Hematopoietic multipotent progenitor cell treated with erythropoietin and hydrocortisone succinate and interleukin-3 and kit ligand, for 15 days (in vitro differentiated cells): ENCODE measurements at regions not wholly inside any gene's neighbourhood (a gene's known extent, or its start where the extent isn't known, plus 50 kb on each side); places are given as distances from the start of the nearest gene placed in this dataset.

Experiments
- DNase-seq: peaks from one replicate; pipeline ENCODE4 v3.0.0-alpha.2; 2015; ENCODE audit warnings: low spot score

DNA sequence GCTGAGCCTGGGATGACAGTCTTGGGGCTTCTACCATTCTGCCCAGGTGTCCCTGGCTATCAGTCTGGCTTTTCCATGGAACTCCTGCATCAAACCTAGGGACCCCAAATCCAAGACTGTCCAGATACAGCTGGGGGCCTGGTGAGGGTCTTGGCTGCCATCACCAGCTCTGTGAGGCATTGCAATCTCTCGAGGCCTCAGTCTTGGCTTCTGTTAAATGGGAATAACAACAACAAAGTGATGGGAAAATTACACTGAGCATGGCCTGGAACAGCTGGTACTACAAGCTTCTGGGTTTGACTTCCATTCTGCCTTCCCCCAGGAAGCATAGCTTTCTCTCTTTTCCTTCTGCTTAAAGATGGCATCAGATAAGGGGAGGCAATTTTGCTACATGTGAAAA lies 50.0 kb upstream of the LCTL start:
- no peak for DNase-seq

DNA sequence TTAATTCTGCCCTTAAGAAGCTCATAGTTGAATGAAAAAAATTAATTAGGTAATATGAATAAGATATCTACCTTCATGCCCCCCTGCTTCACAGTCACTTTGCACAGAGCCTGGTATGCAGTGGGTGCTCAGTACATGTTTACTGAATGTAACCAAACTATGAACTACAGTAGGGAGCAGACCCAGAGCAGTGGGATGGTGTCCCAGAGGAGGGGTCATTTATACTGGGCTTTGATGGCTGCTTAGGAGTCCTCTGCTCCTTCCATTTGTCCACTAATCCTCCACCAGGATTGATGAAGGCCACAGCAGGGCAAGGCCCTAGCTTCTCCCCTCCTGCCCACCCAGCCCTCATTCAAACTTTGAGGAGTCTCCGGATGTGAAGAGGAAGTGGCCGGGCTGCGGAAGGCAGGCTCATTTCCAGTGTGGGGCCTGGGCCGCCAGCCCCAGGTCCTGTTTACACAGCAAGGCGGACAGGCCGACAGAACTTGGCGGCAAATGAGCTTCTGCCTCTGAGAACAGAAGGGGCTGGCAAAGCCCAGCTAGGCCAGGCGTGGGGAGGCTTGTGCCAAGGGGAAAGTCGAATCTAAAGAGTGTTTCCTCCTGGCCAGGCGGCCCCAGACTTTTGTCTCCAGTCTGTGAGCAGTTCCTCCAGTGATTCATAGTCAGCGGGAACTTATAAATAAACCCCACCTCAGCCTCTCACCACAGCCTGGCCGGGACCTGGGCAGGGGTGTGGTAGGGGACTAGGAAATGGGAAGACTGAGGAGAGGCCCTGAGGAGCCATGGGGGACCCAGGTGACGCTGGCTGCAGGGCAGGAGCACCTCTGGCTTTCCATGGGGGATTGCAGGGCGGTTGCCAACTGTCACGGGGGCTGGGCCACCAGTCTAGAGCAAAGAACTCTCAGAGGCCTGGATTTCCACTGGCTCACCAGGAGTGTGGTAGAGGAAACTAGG lies 51.6 kb upstream of the LCTL start:
- DNase-seq, result no peak

DNA sequence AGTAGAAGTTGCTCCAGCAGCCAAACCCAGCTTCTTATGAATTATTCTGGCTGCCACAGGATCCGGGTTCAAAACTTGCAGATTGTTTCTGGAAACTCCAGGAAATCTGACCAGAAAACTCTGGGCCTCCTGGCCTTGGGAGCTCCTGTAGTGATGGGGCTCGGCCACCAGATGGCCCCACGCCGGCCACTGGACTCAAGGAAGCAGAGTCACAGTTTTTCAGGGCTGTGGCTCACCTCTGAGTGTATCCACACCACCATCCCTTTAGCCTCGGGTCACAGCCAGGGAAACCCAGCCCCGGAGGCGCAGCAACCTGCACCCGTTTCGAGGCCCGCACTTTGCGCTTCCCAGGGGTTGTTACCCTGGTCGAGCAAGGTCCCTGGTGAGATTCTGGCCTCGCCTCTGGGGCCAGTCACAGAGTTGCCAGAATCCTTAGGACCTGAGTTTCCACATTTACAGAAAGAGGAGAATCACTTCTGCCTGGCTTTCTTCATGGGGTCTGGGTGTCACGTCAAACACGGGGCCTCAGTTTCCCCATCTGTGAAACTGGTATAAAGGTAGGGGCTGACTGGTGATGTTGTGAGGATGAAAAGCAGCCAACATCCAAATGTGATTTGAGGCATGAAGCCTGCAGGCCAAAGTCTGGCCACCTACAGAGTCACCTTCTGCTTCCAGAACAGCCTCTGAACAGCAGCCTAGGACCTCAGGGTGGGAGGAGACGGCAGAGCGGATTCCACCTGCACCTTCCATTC lies 53.5 kb upstream of the LCTL start:
- DNase-seq, result peak; percentile 78

DNA sequence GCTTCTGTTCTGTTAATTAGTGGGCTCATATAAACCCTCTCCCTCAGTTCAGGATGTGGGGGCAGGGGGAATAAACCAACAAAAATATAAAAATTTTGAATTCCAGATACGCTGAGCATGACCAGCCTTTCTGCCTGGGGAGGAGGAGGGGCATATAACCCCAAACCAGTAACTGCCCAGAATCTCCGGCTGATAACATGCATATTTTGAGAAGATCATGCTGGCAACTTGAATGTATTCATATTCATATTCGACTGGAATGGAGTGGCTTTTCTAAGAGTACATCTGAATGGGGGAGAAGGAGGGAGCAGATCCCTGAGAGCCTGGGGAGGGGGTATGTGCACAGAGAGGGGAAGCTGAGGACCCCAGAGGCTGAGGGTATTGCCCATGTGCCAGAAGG lies 54.5 kb upstream of the LCTL start:
- DNase-seq, result peak; percentile 59

DNA sequence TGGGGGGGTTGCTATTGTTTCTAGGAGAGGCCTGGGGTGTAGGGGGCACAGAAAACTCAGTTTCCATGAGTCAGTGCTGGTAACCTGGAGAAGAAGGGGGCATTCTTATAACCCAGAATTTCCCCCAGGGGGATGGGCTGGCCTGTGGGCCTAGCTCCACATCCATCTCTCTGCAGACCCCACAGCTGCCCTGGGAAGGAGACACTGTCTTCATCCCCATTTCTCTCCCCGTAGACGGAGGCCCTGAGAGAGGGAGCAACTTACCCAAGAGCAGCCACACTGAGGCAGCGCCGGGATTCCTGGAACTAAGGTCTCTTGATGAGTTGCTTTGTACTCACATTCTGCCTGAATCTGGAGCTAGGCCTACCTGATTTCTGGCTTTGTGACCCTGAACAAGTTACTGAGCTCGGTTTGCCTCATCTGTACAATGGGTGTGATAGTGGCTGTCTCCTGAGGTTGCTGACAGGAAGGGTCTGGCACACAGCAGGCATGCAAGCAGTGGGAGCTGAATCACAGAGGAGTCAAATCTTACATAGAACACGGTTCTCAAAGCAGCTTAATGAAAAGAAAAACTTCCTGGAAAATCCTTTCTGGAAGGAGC lies 55.0 kb upstream of the LCTL start:
- DNase-seq, result peak; percentile 14

DNA sequence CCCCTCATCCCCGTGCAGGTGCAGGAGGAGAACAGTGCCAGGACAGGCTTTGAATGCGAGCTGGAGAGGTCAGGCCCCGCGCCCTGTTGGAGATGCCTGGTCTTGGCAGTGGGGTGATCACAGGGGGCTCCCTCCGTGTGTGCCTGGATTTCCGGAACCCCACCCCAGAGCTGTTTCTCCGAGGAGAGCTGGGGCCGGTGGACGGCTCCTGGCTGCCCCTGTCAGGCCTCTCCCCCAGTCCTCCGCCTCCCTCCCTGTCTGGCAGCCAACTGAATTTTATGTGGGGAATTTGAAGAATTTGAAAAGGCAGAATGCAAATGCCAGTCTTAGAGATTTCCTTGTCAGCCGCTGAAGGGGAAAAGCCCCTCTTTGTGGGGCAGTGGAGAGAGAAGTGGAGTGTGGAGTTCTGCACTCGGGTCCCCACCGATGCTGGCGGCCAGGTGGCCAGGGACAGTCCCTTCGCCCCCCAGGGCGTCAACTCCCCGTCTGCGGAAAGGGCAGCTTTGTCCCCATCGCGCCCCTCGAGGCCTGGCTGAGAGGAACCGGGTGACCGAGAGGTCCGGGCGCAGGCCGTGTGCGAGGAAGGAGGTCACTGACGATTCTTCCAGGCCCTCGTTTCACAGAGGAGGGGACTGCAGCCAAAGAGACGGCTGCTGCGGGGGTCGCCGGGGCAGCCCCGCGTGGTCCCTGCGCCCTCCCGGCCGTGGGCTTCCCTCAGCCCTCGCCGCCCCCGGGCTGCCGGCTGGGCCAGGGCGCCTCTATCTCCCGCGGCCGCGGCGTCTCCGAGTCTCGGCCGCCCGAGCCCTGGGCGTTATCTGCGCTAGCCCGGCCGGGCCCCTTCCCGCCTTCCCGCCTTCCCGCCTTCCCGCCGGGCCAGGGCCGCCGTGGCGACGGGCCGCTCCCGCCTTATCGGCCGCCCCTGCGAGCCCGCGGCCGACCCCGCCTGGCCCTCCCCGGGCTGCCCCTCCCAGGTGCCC lies 56.0 kb upstream of the LCTL start:
- peak; percentile 64 for DNase-seq

DNA sequence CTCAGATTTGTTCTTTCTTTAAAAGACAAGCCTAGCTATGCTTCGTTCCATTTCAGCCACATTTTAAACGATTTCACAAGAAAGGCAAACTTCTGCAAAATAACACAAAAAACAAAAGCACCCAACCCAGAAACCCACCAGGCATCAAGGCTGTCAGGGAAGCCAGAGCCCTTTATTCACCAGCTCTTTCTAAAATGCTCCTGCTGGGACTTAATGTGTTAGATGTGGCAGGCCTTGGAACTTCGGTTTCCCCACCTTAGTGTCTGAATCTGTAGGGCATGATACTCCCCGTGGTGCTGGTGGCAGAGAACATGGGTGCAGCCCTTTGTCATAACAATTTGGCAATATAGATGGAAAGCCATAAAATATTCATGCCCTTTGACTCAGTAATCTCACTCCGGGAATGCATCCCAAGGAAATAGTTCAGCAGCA lies 56.8 kb upstream of the LCTL start:
- peak; percentile 20 for DNase-seq

DNA sequence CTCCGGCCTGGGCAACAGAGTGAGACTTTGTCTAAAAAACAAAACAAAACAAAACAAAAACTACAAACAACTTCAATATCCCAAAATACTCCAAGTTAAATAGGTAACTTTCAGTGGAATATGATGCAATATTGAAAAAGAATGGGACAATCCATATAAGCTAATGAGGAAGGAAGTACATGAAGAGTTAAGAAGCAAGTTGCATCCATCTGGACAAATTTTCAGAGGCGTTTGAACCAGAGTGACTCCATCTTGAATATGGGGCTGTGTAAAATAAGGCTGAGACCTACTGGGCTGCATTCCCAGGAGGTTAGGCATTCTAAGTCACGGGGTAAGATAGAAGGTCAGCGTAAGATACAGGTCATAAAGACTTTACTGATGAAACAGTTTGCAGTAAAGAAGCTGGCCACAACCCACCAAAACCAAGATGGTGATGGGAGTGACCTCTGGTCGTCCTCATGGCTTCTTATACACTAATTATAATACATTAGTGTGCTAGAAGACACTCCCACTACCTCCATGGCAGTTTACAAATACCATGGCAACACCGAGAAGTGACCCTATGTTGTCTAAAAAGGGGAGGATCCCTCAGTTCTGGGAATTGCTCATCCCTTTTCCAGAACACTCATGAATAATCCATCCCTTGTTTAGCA lies 58.1 kb upstream of the LCTL start:
- DNase-seq, result peak; percentile 39

DNA sequence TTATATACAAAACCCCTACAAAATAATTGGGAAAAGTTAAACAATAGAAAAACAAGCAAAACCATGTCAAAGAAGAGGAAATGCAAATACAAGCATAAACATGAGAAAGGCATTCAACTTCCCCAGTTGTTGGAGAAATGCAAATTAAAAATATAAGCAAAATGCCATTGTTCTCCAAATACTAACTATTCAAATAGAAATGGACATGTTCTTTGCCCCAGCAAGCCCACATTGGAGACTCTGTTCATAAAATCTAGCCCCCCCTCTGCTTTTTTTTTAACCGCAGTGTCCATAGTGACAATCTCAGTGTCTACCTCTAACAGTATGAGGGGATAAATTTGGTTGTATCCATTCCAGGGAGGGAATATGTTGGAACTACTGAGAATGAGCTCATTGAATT lies 59.7 kb upstream of the LCTL start:
- no peak for DNase-seq

DNA sequence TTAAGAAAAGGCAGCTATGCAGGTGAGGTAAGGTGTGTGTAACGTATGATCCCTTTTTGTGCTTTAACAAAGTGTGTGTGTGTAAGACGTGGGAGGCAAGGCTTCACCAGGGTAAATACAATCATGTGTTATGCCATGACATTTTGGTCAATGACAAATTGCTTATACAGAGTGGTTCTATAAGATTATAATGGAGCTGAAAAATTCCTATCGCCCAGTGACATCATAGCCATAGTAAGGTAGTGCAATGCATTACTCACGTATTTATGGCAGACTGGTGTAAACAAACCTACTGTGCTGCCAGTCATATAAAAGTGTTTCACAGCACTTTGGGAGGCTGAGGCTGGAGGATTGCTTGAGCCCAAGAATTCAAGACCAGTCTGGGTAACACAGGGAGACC lies 60.2 kb upstream of the LCTL start:
- DNase-seq, result no peak

DNA sequence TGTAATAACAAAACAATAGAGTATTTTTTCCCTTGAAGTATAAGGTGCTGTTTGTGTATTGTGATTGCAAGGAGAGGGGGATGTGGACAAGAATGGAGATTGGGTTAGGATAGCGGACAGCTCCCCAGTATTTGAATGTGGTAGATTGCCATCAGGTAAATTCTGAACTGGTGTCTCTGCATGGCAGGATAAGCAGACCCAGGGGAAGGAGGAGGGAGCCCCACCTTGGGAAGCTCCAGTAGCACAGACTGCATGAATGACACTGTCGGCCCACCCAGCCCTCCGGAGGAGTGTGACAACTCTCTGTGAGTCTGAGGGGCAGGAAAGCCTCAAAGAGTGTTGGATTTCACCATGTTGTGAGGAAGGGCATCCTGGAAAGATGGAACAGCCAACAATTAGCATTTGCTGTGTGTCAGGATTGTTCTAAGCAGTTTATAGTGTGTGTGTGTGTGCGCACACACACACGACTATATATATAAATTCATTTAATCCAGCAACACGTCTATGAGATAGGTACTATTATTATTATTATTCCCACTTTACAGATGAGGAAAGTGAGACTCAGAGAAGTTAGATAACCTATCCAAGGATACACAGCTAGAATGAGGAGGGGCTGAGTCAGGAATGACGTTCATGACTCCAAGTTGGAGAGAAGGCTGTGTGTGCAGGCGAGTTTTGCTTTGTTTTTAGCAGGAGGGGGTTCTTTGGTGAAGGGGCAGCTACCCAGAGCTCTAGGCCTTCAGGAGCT lies 63.4 kb upstream of the LCTL start:
- DNase-seq, result peak; percentile 37

DNA sequence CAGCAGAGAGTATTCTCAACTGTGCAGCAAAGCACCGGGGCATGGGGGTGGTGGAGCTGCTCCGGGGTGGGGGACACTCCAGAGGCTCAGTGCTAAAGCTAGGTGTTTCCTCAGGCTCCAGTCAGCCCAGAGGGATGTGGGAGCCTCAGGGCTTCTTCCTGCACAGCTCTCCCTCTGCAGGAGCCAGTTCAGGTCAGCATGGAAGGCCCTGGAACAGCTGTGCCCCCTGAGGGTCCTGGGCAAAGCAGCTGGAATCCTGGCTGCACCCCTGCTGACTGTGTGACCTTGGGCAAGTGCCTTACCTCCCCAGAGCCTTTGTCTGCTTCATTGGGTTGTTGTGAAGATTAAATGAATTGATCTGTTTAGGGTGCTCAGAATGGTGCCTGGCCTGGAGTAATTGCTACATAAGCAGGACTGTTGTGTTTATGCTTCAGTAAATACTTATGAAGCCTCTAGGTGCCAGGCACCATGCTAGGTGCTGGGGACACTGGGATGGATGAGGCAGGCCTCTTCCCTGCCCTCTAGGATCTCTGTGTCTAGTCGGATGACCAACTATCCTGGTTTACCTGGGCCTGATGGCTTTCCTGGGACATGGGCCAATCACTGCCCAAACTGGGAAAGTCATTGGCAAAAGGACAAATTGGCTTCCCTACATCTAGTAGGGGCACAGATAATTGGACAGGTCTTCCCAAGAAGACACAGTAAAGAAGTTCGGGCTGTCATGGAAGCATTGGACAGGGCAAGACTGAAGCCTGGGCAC lies 64.2 kb upstream of the LCTL start:
- no peak for DNase-seq

DNA sequence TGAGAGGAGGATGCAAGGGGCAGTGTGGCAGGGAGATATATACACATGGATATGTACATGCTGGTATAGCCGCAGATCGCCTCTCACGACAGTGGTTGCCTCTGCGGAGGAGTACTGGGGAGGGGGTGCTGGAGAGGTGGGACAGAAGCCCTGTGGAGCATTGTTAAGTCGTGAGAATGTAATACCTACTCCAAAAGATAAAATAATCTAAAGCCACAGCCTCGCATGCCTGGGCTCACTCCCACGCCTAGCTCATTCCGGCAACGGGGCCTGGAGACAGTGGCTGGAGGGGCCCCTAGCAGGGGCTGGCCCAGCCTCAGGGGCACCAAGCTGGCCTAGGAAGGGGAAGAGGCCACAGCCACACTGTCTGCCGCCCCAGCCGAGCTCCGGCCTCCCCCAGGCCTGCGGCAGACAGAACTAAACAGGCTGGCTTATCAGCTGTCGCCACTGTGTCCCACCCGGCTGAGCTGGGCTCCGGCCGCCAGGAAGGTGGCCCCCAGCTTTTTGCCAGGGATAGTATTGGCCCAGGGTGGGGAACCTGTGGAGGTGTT lies 65.1 kb upstream of the LCTL start:
- DNase-seq, result peak; percentile 56

DNA sequence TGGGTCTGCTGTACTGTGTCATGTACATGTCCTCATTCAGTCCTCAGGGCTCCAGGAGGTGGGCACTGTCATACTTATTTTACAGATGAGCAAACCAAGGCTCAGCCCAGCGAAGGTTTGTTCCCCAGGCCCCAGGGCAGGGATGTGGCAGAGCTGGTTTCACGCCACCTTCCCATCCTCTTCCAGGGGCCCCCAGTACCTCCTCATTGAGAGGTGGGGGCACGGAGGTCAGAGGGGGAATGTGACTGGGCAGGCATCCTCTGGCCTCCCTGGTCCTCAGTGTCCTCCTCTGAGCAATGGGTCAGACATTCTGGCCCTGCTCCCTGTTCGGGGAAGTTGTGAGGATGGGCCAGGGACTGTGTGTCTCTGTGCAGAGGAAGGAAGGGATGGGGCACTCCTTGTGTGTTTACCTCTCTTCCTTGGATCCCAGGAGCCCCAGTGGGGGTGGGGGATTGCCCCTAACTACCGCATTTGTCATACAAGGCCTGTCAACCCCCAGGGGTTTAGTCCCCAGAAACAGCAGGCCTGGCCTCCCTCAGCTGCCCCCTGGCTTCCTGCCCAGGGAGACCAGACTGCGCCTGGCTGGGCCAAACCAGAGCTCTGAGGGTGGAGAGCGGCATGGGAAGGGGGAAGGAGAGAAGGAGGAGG lies 65.9 kb upstream of the LCTL start:
- DNase-seq, result no peak

DNA sequence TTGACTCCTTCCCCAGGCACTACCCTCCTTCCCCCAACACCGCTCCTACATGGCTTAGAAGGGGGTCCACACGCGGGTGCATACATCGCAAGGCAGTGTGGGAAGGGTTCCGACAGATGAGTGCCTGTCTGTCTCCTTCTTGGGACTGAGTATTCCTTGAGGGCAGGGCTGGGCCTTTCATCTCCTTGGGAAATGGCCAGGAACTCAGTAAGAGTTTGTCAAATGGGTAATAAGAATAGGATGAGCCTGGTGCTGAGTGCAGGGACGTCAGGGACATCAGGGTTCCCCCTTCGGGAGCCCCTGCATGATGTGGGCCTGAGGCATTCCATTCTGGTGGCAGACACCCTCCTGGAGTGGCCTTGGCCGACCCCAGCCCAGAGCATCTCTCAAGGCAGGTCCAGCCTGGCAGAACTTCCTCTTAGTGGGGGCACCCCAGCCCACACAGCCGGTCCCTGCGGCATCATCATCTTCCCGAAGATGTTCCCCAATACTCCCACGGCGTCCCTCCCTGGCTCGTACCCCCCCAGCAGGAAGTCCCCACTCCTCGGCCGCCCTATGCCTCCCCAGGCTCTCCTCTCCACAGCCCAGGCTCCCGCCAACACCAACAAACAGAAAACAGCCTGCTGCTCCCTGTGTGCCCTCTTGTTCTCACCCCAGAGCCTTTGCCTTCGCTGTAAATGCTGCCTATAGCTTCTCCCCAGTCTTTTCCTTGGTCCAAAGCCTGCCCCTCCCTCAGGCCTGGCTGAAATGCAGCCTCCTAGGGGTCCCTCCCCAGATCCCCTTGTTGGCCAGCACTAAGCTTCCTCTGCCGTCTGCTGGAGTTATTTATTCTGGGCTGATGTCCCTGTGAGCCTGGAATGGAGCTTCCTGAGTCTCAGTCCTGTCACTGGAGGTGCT lies 67.5 kb upstream of the LCTL start:
- DNase-seq, result no peak

DNA sequence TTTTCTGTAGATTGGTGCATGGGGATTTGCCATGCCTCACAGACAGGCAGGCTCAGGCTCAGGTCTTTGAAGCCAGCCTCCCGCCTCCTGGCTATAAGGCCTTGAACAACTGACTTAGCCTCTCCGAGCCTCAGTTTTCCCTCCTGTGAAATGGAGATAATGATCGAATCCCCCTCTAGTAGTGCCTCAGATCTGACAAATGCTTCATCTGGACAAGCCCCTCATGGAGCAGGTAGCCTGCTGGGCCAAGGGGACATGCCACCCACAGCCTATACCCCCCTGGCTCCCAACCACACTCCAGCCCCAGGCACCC lies 68.1 kb upstream of the LCTL start:
- DNase-seq, result no peak

DNA sequence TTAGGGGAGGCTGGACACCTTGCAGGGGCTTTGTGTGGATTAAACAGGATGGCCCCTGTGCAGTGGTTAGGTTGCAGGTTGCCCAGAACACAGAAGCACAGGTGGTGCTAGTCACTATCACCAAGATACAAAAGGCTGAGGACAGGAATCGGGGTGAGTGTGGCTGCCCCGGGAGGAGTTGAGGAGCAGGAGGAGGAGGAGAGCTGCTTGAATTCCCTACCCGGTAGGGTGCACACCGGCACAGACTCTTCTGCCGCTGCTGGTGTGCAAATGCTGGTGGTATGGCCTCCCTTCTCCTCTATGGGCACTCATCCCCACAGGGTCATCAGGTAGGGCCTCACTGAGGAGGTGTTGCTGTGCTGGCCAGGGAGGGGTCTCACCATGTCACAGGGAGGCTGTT lies 67.5 kb upstream of the SMAD6 start:
- no peak for DNase-seq

DNA sequence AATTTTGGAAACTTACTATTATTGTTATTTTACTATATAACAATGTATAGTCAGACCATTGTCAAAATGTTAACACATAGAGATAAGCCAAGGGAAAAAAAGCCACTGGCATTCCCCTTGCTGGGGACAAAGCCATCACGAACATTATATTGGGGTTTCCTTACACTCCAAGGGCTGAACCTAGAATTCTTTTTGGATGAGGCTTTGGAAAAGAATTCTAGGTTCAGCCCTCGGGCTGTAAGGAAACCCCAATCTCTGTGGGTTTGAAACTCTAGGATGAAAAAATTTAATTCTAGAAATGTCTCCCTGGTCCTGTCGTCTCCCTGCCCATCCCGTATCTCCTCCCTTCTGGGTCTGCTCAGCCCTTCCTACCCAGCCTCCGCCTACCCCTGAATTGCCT lies 67.0 kb upstream of the SMAD6 start:
- DNase-seq, result no peak
